MM.1S (cell line): ENCODE measurements at regions not wholly inside any gene's neighbourhood (a gene's known extent, or its start where the extent isn't known, plus 50 kb on each side); places are given as distances from the start of the nearest gene placed in this dataset.

Experiments
- EZH2 ChIP-seq: fragments of 300-600 bp; sonication (generic); optimal IDR thresholded peaks from 2 replicates; pipeline ENCODE3; 2017; ENCODE audit warnings: low read depth, mild to moderate bottlenecking, antibody characterized with exemption, low read length, mixed read lengths
- EZH2phosphoT487 ChIP-seq: fragments of 300-600 bp; sonication (generic); IDR thresholded peaks from 2 replicates; pipeline ENCODE4 v1.6.1; 2018; ENCODE audit warnings: antibody characterized with exemption, low read length
- TF ChIP-seq, protein P1 (sequence below): fragments of 300-600 bp; sonication (generic); IDR thresholded peaks from 2 replicates; pipeline ENCODE4 v1.5.1; 2016; ENCODE audit warnings: antibody characterized with exemption, low read length, mixed read lengths

DNA sequence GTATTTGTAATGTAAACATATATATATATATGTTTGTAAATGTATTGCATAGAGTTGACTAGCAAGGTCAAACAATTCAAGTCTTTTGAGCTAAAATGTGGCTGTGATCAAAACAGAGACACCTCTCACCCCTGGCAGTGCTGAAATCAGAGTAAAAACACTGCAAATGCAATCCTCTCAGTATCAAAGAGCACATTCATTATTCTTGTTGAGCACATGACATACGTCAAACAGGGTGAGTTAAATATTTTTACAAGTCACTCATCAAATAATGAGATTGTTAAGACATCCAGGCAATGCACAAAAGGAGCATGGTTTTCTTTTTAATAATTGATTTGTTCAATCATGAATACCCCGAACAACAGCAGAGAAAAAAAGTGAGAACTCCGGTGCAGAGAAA is 114.1 kb upstream of the KCNIP4 start:
- TF ChIP-seq, protein P1, sequence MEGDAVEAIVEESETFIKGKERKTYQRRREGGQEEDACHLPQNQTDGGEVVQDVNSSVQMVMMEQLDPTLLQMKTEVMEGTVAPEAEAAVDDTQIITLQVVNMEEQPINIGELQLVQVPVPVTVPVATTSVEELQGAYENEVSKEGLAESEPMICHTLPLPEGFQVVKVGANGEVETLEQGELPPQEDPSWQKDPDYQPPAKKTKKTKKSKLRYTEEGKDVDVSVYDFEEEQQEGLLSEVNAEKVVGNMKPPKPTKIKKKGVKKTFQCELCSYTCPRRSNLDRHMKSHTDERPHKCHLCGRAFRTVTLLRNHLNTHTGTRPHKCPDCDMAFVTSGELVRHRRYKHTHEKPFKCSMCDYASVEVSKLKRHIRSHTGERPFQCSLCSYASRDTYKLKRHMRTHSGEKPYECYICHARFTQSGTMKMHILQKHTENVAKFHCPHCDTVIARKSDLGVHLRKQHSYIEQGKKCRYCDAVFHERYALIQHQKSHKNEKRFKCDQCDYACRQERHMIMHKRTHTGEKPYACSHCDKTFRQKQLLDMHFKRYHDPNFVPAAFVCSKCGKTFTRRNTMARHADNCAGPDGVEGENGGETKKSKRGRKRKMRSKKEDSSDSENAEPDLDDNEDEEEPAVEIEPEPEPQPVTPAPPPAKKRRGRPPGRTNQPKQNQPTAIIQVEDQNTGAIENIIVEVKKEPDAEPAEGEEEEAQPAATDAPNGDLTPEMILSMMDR: no peak
- TF ChIP-seq EZH2phosphoT487 (no peak), EZH2 (no peak)
